Left ventricle myocardium inferior (tissue), 1 donor: ENCODE measurements at regions not wholly inside any gene's neighbourhood (a gene's known extent, or its start where the extent isn't known, plus 50 kb on each side); places are given as distances from the start of the nearest gene placed in this dataset.

ENCODE experiments used
- DNase-seq: peaks from one replicate; pipeline ENCODE4 v3.0.0-alpha.2; 2020
- H3K27ac ChIP-seq: fragments of 200-600 bp; replicated peaks from 2 replicates; pipeline ENCODE4 v1.8.0; 2021
- H3K27me3 ChIP-seq: fragments of 200-600 bp; 2 replicates; pipeline ENCODE4 v1.8.0; 2021; ENCODE audit warnings: low read depth
- H3K36me3 ChIP-seq: fragments of 200-600 bp; 2 replicates; pipeline ENCODE4 v1.8.0; 2021
- H3K4me1 ChIP-seq: fragments of 200-600 bp; 2 replicates; pipeline ENCODE4 v1.8.0; 2021
- H3K4me3 ChIP-seq: fragments of 200-600 bp; 2 replicates; pipeline ENCODE4 v1.8.0; 2021; ENCODE audit warnings: mild to moderate bottlenecking, moderate library complexity
- H3K9me3 ChIP-seq: fragments of 200-600 bp; replicated peaks from 2 replicates; pipeline ENCODE4 v1.8.0; 2021
- intact Hi-C: fragments of 100-400 bp; cut with micrococcal nuclease; formaldehyde crosslinking; loops from one replicate; pipeline ENCODE4 v1.11.0; 2022
- TF ChIP-seq, protein P1 (sequence below): fragments of 200-600 bp; IDR thresholded peaks from 2 replicates; pipeline ENCODE4 v1.8.0; 2021; ENCODE audit warnings: antibody characterized with exemption, mild to moderate bottlenecking, borderline replicate concordance
- donor health status: DM: no; HTN: yes; CAD: no; lungs with severe emphysema.

DNA sequence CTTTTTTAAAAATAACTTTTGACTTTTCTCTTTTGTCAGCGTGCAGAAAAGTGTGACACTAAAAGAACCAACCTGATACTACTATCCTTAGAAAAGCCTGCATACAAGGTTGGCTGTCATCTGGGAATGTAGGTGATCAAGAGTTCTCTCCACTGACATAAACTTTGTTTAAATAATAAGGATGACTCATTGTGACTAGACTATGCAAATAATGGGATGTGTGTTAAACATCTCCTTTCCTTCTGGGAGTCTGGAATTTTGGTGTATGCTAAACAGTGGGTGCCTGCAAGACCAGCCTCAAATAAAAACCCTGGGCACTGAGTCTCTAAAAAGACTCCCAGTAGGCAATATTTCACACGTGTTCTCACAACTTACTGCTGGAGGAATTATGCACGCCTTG, 373.4 kb downstream of the CNTNAP4 start:
- no peak for DNase-seq
- TF ChIP-seq, protein P1, sequence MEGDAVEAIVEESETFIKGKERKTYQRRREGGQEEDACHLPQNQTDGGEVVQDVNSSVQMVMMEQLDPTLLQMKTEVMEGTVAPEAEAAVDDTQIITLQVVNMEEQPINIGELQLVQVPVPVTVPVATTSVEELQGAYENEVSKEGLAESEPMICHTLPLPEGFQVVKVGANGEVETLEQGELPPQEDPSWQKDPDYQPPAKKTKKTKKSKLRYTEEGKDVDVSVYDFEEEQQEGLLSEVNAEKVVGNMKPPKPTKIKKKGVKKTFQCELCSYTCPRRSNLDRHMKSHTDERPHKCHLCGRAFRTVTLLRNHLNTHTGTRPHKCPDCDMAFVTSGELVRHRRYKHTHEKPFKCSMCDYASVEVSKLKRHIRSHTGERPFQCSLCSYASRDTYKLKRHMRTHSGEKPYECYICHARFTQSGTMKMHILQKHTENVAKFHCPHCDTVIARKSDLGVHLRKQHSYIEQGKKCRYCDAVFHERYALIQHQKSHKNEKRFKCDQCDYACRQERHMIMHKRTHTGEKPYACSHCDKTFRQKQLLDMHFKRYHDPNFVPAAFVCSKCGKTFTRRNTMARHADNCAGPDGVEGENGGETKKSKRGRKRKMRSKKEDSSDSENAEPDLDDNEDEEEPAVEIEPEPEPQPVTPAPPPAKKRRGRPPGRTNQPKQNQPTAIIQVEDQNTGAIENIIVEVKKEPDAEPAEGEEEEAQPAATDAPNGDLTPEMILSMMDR: no peak
- intact Hi-C loops: no loop called here
- H3K4me1 ChIP-seq: no peaks in the 10 kb centered on the region
- H3K27ac ChIP-seq: no peak overlapping the region
- no peaks in the 10 kb centered on the region for H3K36me3 ChIP-seq
- no peaks in the 10 kb centered on the region for H3K9me3 ChIP-seq
- H3K27me3 ChIP-seq: peaks cover 4% of the 10 kb centered on the region
- H3K4me3 ChIP-seq: no peak overlapping the region

- intact Hi-C loops: no loop called here
- TF ChIP-seq, protein P1: peak; percentile 60
Measured at GRCh38 chr16:76653390-76654026, 376.3 kb downstream of the CNTNAP4 start.

GRCh38 chr16:76654088-76654820, 377.1 kb downstream of the CNTNAP4 start:
- no peaks in the 10 kb centered on the region for H3K9me3 ChIP-seq
- H3K36me3 ChIP-seq: no peaks in the 10 kb centered on the region
- DNase-seq: no peak
- H3K4me1 ChIP-seq: no peaks in the 10 kb centered on the region
- intact Hi-C loops: no loop called here
- peaks cover 4% of the 10 kb centered on the region for H3K27me3 ChIP-seq
- H3K27ac ChIP-seq: no peak overlapping the region
- TF ChIP-seq, protein P1: no peak
- H3K4me3 ChIP-seq: no peak overlapping the region

More at GRCh38 chr16:76653390-76654026, 376.3 kb downstream of the CNTNAP4 start:
- no peak for DNase-seq
- Histone ChIP-seq H3K27me3 (peaks cover 4% of the 10 kb centered on the region), H3K36me3 (no peaks in the 10 kb centered on the region), H3K27ac (no peak overlapping the region), H3K4me3 (no peak overlapping the region), H3K4me1 (no peaks in the 10 kb centered on the region), H3K9me3 (no peaks in the 10 kb centered on the region)

GRCh38 chr16:76656994-76657393, 379.8 kb downstream of the CNTNAP4 start:
- Histone ChIP-seq H3K27me3 (peaks cover 4% of the 10 kb centered on the region), H3K36me3 (no peaks in the 10 kb centered on the region), H3K27ac (no peak overlapping the region), H3K9me3 (no peaks in the 10 kb centered on the region), H3K4me1 (no peaks in the 10 kb centered on the region), H3K4me3 (no peak overlapping the region)
- TF ChIP-seq, protein P1: no peak
- intact Hi-C loops: no loop called here
- DNase-seq: no peak

DNA sequence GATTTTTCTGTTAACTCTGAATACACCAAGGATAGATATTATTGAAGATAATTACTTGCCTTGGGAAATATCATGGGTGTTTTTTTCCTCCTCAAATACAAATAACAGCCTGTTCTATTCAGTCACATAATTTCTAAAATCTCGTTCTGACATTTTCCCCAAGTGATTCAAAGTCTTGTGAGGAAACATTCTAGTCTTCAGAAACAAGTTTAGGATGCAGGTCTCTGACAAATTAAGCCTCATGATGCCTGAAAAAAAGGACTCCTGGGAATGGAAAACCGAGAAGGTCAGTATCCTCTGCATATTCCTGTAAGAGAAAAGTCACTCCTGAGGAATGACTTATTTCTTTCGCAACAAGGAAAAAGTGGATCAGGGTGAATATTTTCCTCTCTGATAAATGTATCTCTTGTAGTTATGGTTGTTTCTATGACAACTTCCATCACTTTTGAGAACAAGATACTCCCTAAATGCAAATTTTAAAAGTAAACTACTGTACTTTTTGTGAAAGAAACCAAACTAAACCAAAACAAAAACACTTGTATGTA, 384.6 kb downstream of the CNTNAP4 start:
- H3K36me3 ChIP-seq: no peaks in the 10 kb centered on the region
- no peak for DNase-seq
- TF ChIP-seq, protein P1: no peak
- no peak overlapping the region for H3K4me3 ChIP-seq
- H3K4me1 ChIP-seq: no peaks in the 10 kb centered on the region
- no peak overlapping the region for H3K27ac ChIP-seq
- intact Hi-C loops: loop anchor here (10.0 kb wide), 1 partner anchor 513 kb away; no protein-coding TSS in a partner anchor
- H3K27me3 ChIP-seq: no peaks in the 10 kb centered on the region
- no peaks in the 10 kb centered on the region for H3K9me3 ChIP-seq
